HG03039 (cell line): ENCODE measurements at regions not wholly inside any gene's neighbourhood (a gene's known extent, or its start where the extent isn't known, plus 50 kb on each side); places are given as distances from the start of the nearest gene placed in this dataset.

Source experiments
- ATAC-seq: cut with Tn5 transposase; IDR thresholded peaks from one replicate; pipeline ENCODE4 v1.9.1; 2021; ENCODE audit warnings: mild to moderate bottlenecking, moderate library complexity; ENCODE audit not compliant: unreplicated experiment

DNA sequence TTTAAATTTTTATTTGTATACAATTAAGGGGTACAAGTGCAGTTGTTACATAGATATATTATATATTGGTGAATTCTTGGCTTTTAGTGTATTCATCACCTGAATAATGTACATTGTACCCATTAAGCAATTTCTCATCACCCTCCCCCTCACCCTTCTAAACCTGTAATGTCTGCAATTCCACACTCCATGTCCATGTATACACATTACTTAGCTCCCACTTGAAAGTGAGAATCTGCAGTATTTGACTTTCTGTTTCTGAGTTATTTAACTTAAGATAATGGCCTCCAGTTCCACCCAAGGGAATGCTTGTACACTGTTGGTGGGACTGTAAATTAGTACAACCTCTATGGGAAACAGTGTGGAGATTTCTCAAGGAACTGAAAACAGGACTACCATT is 383.2 kb upstream of the KCNMB2 start:
- ATAC-seq, result no peak

DNA sequence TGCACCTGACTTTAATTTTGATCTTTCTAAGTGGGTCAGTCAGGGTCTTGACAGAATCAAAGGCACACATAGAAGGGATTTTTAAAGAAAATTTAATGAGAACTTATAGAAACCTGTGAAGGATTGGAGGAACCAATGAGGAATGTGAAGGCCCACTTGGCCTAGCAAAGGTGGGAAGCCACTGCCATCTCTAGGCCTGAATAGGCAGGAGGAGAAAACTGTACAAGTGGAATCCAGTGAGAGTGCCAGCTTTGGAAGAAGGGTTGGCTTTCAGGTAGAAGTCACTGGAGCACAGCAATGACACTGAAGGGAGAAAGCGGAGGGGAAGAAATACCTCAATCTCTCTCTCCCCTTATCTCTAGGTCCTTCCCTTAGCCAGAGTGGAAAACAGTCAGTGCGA is 380.7 kb upstream of the KCNMB2 start:
- no peak for ATAC-seq

DNA sequence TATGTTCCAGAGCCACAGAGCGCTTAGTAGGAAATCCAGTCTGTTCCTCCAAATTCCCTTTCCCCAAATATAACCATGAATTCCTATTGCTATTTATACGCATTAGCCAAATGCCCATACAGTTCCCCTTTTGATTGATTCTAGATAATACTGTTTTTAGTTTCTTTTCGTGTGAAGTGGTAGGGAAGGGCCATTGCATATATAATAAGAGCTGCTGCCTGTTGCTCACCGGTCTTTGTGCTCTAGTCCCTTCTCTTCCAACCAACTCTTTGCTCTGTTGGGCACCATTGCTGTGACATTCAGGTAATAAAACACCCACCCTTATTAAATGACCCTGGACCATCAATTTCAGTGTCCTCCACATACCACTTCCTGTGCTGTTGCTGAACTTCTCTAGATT is 379.9 kb upstream of the KCNMB2 start:
- ATAC-seq, result no peak

DNA sequence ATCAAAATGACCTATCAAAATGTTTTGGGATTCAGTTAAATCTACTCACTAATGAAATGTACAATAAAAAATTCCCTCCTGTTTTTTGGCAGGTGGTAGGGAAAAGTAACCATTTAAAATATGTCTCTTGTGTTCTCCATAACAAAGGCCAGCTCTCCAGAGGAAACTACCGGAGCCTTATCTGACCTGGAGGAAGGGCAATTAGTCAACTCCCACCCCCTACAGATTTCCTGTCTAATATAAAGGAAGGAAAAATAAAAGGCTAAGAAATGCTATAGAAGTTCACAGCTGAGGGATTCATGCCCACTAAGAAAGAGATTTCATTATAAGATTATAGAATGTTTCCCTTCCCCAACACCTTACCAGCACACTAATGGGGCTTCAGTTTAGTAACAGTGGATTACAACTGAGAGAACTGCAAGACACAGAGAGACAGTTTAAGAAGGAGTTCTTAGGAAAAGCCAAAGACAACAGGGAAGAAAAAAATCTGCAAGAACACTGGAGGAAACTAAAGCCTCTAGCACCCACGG is 376.5 kb upstream of the KCNMB2 start:
- ATAC-seq, result no peak

DNA sequence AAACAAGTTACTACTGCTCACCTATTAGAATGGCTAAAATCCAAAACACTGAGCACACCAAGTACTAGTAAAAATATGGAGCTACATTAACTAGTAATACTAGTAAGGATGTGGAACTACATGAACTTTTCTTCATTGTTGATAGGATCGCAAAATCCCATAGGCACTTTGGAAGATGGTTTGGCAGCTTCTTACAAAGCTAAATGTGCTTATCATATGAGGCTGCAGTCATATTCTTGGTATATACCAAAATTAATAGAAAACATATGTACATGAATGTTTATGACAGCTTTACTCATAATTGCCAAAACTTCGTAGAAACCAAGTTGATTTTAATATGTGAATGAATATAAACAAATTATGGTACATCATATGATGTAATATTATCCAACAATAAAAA is 366.8 kb upstream of the KCNMB2 start:
- no peak for ATAC-seq

DNA sequence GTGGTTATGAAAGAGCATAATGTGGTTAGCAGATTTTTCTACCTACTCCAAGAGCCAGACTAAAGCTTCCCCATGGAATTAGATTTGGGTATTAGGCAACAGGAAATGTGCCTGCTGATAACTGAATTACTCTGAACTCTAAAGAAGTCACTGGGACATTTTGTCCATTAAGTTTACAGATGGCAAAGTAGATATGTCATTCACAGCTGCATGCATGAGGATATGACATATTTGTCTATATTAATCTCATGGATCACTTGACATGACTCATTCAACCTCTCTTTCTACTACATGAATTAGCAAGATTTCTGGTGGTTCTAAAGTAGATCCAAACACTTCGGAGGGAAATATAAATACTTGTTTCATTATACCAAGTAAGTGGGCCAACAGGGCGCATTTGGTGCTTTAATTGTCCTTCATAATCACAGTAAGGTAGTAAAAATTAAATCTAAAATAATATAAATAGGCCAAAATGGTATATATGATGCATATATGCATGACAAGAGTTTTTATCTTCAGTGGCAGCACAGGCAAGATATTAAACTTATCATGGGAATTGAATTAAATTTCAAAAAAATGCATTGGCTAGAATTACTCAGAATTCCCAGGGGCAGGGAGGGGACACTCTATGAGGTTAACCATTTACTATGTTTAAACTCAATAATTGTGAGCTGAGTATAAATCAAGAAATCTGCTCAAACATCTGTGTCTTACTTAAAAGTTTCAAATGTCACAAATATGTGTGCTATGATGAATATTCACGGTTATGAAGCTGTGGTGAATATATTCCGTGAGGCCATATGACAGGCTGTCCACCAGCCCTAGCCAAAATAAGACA is 365.3 kb upstream of the KCNMB2 start:
- ATAC-seq, result no peak

DNA sequence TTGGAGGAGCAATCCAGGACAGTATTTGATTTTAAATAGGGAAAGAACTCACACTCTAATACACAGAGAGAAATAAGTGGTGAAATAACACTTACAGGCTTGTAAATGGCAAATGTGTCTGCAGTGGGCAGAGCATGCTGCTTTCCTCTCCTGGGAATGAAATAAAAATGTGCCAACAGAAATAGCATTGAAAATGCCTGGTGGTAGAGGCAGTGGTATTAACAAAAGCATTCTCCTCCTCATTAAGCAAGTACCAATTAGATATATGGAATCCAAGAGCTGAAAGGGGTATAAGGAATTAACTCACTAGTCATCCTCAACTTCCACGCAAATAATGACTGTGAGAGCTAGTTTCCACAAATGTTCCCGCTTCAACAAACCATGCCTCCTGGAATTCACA is 364.1 kb upstream of the KCNMB2 start:
- no peak for ATAC-seq

DNA sequence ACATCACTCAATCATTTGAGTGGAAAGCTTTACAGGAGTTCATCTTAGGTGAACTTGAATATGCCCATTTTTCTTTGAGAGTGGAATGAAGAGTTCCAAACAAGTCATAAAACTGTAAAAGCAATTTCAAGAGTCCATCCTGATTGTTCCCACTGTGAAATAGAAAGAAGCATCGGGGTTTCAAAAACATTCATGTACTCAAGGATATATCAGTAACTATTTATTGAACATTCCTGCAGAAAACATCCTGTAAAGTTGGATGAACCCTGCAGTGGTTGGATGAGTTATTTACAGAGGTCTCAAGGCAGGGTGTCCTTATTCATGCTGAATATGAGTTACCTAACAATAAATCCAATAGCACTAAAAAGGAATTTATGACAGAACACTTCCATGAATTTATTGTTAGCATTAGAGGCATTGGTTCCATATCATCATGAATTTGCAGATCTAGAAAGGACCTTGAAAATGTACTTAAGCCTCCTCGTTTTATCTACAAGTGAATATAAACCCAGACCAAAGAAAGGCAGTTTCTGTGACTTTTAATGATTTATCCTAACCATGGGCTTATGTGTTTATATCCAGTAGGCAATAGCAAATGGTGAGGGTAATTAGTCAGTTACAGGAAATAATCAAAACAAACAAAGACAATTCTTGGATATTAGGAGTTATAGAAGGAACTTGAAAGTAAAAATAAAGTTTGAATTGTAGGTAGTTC is 361.9 kb upstream of the KCNMB2 start:
- ATAC-seq, result no peak

DNA sequence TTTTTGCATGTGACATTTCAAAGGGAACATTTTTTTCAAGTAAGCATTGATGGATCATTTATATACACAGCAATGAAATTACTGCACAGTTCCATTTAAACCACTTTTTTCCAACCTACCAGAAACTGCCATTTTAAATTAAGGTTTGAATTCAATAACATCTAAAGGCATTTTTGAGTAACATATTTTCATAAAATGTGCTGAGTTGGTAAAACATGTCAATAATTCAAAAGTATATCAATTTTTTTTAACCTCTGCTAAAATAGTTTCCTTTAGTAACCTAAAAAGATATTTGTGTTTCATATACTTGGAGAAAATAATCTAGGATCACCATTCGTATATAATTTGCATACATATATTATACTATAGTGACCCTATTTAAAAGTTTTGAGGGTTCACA is 355.1 kb upstream of the KCNMB2 start:
- ATAC-seq, result no peak

DNA sequence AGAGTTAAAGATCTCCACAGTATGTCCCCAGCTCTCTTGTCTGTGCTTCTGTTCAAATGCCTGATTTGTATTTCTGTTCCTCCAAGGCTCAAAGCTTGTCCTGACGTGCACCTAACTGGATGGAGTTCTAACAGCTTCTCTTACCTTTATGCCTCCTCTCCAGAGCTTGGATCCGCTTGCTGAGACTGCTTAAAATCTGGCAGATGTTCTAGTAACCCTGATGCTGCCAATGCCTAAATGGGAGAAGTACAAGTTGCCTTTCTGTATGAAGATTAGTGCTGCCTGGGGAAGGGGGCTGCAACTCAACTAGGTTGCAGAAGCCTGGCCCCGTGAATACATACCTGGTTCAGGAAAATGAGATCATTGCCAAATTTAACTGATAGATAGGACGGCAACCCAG is 354.5 kb upstream of the KCNMB2 start:
- ATAC-seq, result no peak

DNA sequence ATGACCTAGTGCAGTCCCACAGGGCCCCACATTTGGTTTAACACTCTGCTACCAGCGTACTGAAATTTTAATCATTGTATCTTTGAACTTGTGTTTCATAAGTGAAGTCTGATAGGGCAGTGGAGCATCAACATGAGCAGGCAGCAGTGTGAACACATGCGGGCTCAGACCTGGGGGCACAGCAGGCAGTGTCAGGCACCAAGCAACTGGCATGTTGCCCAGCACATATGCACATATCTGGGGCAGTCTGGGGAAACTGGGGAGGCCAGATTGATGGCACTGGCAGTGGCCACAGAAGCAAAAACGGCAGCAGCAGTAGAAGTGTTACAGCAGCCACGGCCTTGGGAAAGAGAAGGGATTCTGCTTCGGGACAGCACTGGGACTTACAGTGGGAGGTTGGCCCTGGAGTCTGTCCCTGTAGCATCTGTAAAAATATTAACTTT is 353.9 kb upstream of the KCNMB2 start:
- no peak for ATAC-seq

DNA sequence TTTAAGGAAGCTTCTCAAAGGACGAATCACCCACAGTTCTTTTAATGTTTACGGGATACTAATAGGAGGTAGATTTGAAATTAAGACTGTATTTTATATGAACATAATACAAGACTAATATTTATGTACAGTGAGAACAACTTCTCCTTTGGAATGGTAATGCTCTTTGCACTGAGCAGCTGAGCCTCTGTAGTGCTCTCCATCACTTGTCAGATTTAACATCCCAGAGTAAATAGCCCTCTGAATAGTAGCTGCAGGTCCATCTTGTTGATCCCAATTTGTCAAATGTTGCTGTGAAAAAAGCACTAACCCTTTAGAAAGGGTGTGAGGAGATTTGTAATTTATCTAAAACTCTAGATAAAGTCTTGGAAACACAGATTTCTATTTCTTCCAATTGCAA is 351.4 kb upstream of the KCNMB2 start:
- no peak for ATAC-seq

DNA sequence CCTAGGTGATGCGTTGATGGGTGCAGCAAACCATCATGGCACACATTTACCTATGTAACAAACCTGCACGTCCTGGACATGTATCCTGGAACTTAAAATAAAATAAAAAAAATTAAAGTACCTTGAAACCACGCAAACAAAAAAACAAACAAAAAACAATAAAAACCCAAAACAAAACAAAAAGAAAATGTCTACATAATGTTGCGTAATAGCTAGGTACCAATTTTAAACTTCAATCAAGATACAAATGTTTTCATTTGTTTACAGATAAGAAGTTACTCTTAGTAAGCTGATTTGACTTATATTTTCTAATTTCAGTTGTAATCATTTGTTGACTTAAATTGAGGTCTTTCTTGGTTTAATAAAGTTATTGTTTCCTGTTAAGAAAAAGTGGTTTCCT is 349.6 kb upstream of the KCNMB2 start:
- ATAC-seq, result no peak

DNA sequence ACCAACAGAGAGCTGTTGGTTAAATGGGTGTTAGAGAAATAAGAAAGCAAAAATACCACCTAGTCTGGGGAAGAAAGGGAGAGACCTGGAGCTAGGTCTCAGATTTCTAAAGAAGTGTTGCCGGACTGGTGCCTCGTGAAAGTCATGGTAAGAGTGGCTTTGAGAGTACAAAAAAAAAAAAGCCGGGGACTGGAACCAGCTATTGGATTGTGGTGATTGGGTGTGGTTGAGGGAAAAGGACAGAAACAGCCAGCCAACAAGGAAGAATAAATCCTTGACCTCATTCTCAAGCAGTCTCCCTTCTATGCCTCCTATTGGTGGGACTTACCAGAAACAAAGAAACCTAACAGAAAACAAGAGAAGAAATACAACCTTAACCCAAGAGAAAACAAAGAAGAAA is 346.4 kb upstream of the KCNMB2 start:
- no peak for ATAC-seq

DNA sequence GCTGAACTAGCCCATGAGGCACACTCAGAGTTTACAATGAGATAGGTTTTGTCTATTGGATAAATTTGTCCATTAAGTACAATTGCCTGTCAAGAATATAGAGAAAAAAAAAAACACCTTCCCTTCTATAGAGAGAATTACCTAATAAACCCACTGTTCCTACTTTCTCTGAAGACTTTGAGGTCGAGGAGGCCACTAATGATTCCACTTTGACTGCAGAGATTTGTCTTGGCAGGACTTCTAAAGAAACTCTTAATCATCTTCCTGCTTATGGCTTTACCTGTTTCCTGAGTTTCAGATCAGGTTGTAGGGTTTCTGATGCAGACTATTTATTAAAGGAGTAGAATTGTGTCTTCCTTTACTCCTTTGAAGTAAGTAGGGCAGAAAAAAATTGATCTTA is 342.4 kb upstream of the KCNMB2 start:
- ATAC-seq, result no peak

DNA sequence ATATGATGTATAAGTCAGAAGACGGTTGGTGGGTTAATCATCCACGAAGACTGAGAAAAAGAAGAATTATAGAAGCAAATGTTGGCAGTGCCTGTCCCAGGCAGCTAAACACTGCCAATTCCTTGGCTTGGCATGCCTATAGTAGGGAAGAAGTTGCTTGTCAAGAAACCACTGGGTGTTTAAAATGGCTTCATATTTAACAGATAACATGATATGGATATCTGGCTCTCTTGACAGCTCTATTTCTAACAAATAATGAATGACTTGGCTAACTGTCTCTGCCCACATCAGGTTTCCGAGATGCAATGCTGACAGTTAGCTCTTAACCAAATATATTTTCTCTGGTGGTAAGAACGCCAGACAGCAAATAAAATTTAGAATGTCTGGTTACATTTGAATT is 341.7 kb upstream of the KCNMB2 start:
- ATAC-seq, result no peak

DNA sequence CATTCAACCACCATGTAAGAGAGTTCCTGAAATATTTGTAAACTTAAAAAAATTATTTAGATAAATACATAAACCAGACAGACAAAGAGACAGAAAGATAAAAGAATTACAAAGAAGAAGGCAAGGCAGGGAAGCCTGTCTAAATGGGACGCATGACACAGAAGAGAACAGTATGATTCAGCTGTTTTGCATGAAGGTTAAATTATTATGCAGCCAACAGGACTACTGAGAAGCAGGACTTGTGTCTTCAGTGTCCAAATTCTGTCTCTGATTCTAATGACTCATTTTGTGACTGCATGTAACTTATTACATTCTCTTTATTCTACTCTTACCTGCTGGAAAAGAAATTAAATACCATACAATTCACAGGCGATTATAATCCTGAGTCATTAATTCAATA is 340.4 kb upstream of the KCNMB2 start:
- ATAC-seq, result peak; percentile 91

DNA sequence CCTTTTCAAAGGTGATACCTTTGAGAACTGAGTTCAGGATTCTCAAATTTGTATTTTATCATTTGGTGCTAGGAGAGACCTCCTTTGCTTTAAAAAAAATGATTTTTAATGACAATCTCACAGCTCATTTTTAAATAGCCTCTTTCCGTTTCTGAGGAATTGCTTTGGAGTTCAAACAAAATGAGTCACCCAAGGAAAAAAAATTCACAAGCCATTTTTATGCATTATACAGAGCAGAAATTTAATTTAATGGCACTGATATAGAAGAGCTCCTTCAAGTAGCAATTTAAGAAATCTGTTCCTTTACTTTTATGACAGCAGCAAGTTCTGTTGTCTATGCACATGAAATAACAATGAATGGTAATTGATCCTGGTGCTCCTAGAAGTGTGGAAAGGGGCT is 337.9 kb upstream of the KCNMB2 start:
- ATAC-seq, result no peak

DNA sequence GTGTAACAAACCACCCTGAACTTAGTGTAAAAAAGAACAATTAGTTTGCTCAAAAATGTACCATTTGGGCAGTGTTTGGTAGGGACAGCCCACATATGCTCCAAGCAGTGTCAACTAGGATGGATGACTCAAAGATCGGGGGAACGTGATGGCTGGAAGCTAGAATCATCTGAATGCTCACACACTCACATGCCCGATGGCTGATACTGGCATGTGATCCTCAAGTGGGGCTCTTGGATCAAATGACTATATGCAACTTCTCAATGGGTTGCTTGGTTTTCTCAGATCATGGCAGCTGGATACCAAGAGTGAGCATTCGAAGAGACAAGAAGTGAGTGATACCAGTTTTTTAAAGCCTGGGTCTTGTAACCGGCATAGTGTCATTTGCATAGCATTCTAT is 335.9 kb upstream of the KCNMB2 start:
- ATAC-seq, result no peak

DNA sequence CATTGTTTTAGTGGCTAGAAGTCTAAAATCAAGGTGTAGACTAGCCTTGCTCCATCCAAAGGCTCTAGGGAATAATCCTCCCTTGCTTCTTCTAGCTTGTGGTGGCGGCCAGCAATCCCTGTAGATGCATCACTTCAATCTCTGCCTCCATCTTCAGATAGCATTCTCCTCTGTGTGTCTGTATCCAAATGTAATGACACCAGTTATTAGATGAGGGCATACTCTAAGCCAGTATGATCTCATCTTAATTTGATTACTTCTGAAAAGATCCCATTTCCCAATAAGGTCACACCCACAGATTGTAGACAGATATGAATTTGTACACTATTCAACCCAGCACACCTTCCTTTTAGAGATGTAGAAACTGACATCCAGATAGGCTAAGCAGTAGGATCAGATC is 334.5 kb upstream of the KCNMB2 start:
- ATAC-seq, result no peak

DNA sequence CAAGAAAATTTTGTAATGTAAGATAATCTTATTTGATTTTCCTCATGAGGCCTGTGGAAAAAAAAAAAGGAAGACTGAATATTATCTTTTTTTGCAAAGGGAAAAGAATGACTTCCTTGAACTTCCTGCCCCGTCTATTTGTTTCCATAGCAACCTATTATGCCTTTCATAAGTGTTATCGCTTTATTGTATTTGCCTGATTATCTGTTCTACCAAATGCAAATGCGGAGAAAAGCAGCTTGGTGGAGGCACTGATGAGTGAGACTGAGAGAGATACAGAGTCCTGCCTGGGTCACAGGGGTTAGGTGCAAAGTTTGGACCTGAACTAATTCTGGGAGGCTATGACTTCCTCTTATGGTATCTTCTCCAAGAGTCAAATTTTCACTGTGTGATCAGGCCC is 334.0 kb upstream of the KCNMB2 start:
- no peak for ATAC-seq

DNA sequence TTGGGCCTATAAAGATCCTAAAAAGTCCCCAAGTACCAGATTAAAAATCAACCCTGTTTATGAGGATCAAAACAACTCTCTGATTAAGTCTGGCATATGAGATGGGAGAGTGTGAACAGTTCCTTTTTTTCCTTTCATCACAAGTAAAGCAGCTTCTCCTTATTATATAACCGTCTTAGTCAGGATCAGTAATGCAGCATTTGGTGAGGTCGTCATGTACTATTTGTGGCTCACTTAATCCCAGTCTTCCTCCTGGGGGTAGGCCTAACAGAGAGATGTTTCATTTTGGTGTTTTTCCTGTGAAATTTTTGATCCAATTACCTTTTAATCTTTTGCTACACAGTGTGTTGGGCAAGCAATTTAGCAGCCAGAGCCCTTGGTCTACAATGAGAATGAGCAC is 333.1 kb upstream of the KCNMB2 start:
- no peak for ATAC-seq
